ENCODE measurements at regions not wholly inside any gene's neighbourhood (a gene's known extent, or its start where the extent isn't known, plus 50 kb on each side); places are given as distances from the start of the nearest gene placed in this dataset.

GRCh38 chr14:76924371-76925096 lies 98.3 kb downstream of the LRRC74A start:
- no peak for DNase-seq

GRCh38 chr14:76923431-76924370 lies 97.5 kb downstream of the LRRC74A start:
- DNase-seq = no peak

GRCh38 chr14:76922584-76922983 lies 96.4 kb downstream of the LRRC74A start:
- no peak for DNase-seq

- no peak for DNase-seq
These were observed 95.9 kb downstream of the LRRC74A start for GRCh38 chr14:76922092-76922491.

- no peak for DNase-seq
These were observed 94.8 kb downstream of the LRRC74A start for GRCh38 chr14:76921088-76921399.

GRCh38 chr14:76920331-76921087 lies 94.3 kb downstream of the LRRC74A start:
- DNase-seq = peak; percentile 78

GRCh38 chr14:76919431-76920330 lies 93.5 kb downstream of the LRRC74A start:
- peak; percentile 90 for DNase-seq
